ENCODE measurements at regions not wholly inside any gene's neighbourhood (a gene's known extent, or its start where the extent isn't known, plus 50 kb on each side); places are given as distances from the start of the nearest gene placed in this dataset.
A peak's percentile ranks its signal among the peaks of the same experiment; 100 is the strongest.

GRCh38 chr1:65527707-65528503 lies 107.4 kb downstream of the LEPR start:
- H3K27ac ChIP-seq, result no peak overlapping the region
- peaks cover 8% of the 10 kb centered on the region in 2 donors for H3K4me1 ChIP-seq (replicated peaks in 1 of 2)
- no peak for DNase-seq
- TF ChIP-seq POLR2A (IDR thresholded peaks at IDR 0.05) (no peak), CTCF (IDR thresholded peaks at IDR 0.05) (peak in 3 of 6 experiments; percentile 6 to 11 (median 11))
- no peak overlapping the region for H3K4me3 ChIP-seq
- no peaks in the 10 kb centered on the region for H3K9me3 ChIP-seq (replicated peaks in 1 of 3)
- peaks cover 14% of the 10 kb centered on the region for H3K27me3 ChIP-seq
- WGBS, 4 donors, result 60 to 67% (median 63%) methylated on average over 5 of the region's 5 CpGs
- no peaks in the 10 kb centered on the region for H3K36me3 ChIP-seq (replicated peaks in 1 of 2)
- intact Hi-C loops (cut with DNase I), result no loop called here

GRCh38 chr1:65531972-65532570 lies 111.6 kb downstream of the LEPR start:
- intact Hi-C loops (cut with DNase I), result no loop called here
- no peak for TF ChIP-seq CTCF (IDR thresholded peaks at IDR 0.05)
- no peak for TF ChIP-seq POLR2A (IDR thresholded peaks at IDR 0.05)
- no peaks in the 10 kb centered on the region for H3K36me3 ChIP-seq (replicated peaks in 1 of 2)
- no peak overlapping the region for H3K4me3 ChIP-seq
- no peak for DNase-seq
- H3K27ac ChIP-seq, result no peak overlapping the region
- peaks cover 0 to under 1% of the 10 kb centered on the region in 2 donors for H3K4me1 ChIP-seq (replicated peaks in 1 of 2)
- H3K27me3 ChIP-seq, result no peaks in the 10 kb centered on the region
- no peaks in the 10 kb centered on the region for H3K9me3 ChIP-seq (replicated peaks in 1 of 3)
- 64 to 85% (median 70%) methylated on average over 4 of the region's 4 CpGs for WGBS, 4 donors

- H3K36me3 ChIP-seq (replicated peaks in 1 of 2), result no peaks in the 10 kb centered on the region
- WGBS, 4 donors, result 88 to 95% (median 90%) methylated on average over 2 of the region's 2 CpGs
- H3K27ac ChIP-seq, result no peak overlapping the region
- H3K27me3 ChIP-seq, result no peaks in the 10 kb centered on the region
- TF ChIP-seq POLR2A (IDR thresholded peaks at IDR 0.05) (no peak), CTCF (IDR thresholded peaks at IDR 0.05) (no peak)
- no peaks in the 10 kb centered on the region for H3K9me3 ChIP-seq (replicated peaks in 1 of 3)
- no peak for DNase-seq
- intact Hi-C loops (cut with DNase I), result no loop called here
- H3K4me3 ChIP-seq, result no peak overlapping the region
- H3K4me1 ChIP-seq (replicated peaks in 1 of 2), result no peaks in the 10 kb centered on the region
Observed at GRCh38 chr1:65535981-65536380, 115.5 kb downstream of the LEPR start.

GRCh38 chr1:65538086-65538485 lies 117.6 kb downstream of the LEPR start:
- Histone ChIP-seq H3K9me3 (replicated peaks in 1 of 3) (no peaks in the 10 kb centered on the region), H3K27me3 (no peaks in the 10 kb centered on the region), H3K4me1 (replicated peaks in 1 of 2) (no peaks in the 10 kb centered on the region), H3K27ac (no peak overlapping the region), H3K36me3 (replicated peaks in 1 of 2) (no peaks in the 10 kb centered on the region), H3K4me3 (no peak overlapping the region)
- WGBS, 4 donors, result 62 to 78% (median 67%) methylated on average over 2 of the region's 2 CpGs
- DNase-seq, result no peak
- TF ChIP-seq POLR2A (IDR thresholded peaks at IDR 0.05) (no peak), CTCF (IDR thresholded peaks at IDR 0.05) (no peak)
- intact Hi-C loops (cut with DNase I), result no loop called here

Data from adrenal gland (tissue), 9 donors.